Suprapubic skin (tissue), 3 donors: ENCODE measurements at regions not wholly inside any gene's neighbourhood (a gene's known extent, or its start where the extent isn't known, plus 50 kb on each side); places are given as distances from the start of the nearest gene placed in this dataset.

ENCODE experiments used
- CTCF ChIP-seq, 2 donors: fragments of 200-600 bp in 1 of 2; fragments of 450-650 bp in 1 of 2; sonication (generic) in 1 of 2; IDR thresholded peaks; one replicate each; pipeline ENCODE4 v1.5.1; 2016 to 2019; ENCODE audit warnings: antibody characterized with exemption in 2 of 2, mild to moderate bottlenecking in 1 of 2, moderate library complexity in 1 of 2
- POLR2A ChIP-seq, 2 donors: fragments of 450-650 bp; IDR thresholded peaks; one replicate each; pipeline ENCODE4 v1.6.1; 2017; ENCODE audit warnings: antibody characterized with exemption in 2 of 2, mild to moderate bottlenecking in 2 of 2, moderate library complexity in 2 of 2

- TF ChIP-seq CTCF (IDR thresholded peaks at IDR 0.05) = no peak
- TF ChIP-seq POLR2A (IDR thresholded peaks at IDR 0.05) = no peak
Measured at GRCh38 chr15:96690733-96691132, 360.2 kb downstream of the NR2F2 start.
